Activated CD8-positive, alpha-beta T cell treated with anti-CD3 and anti-CD28 coated beads for 36 hours (primary cell): ENCODE measurements at regions not wholly inside any gene's neighbourhood (a gene's known extent, or its start where the extent isn't known, plus 50 kb on each side); places are given as distances from the start of the nearest gene placed in this dataset.

Experiments used
- ATAC-seq: fragments of 200-7000 bp; cut with Tn5 transposase; one replicate; pipeline ENCODE4 v1.10.0; 2021; ENCODE audit warnings: mild to moderate bottlenecking, moderate library complexity
- CTCF ChIA-PET: fragments of 350-600 bp; sonication (Branson Sonifier 250); formaldehyde crosslinking; loops from one replicate; lab custom pipeline; 2021; ENCODE audit warnings: antibody characterized with exemption; lab: Charles Lee
- POLR2A ChIA-PET: fragments of 350-600 bp; sonication (Branson Sonifier 250); formaldehyde crosslinking; loops from one replicate; lab custom pipeline; 2021; ENCODE audit warnings: antibody characterized with exemption; lab: Charles Lee
- DNase-seq: peaks from one replicate; pipeline ENCODE4 v3.0.0-alpha.2; 2020
- H3K27ac Mint-ChIP-seq: one replicate; pipeline ENCODE4 v1.8.0; 2021; ENCODE audit warnings: mild to moderate bottlenecking, mixed read lengths
- H3K27me3 Mint-ChIP-seq: one replicate; pipeline ENCODE4 v1.8.0; 2021; ENCODE audit warnings: mixed read lengths
- H3K36me3 Mint-ChIP-seq: one replicate; pipeline ENCODE4 v1.8.0; 2021; ENCODE audit warnings: low read depth, mixed read lengths
- H3K4me1 Mint-ChIP-seq: one replicate; pipeline ENCODE4 v1.8.0; 2021; ENCODE audit warnings: low read depth, mixed read lengths
- H3K4me3 Mint-ChIP-seq: one replicate; pipeline ENCODE4 v1.8.0; 2021; ENCODE audit warnings: mild to moderate bottlenecking, moderate library complexity, mixed read lengths
- H3K9me3 Mint-ChIP-seq: one replicate; pipeline ENCODE4 v1.8.0; 2021; ENCODE audit warnings: mixed read lengths
- intact Hi-C: fragments of 100-400 bp; cut with micrococcal nuclease; formaldehyde crosslinking; loops from one replicate; pipeline ENCODE4 v1.10.0; 2022
- TF ChIP-seq, protein P1 (sequence below): fragments of 200-600 bp; IDR thresholded peaks from one replicate; pipeline ENCODE4 v1.8.0; 2022; ENCODE audit warnings: antibody characterized with exemption, mild to moderate bottlenecking

DNA sequence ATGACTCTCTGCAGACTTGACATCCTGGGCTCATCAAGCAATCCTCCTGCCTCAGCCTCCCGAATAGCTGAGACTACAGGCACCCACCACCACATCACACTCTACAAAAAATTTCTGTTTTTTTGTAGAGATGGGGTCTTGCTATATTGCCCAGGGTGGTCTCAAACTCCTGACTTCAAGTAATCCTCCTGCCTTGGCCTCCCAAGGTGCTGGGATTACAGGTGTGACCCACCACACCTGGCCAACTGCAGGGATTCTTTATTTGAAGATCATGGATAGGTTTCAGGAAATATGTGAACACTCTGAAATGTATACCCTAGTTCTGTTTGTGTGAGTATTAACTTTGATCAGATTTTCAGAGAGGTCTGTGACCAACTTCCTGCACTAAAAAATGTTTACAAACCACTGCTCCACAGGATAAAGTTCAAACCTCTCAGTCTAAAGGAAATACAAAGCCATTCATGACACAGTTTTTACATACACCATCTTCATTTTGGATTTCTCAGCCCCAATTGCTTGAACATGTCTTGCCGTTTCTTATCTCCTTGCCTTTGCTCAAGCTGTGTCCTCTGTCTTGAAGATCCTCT, 252.3 kb upstream of the FGGY start:
- TF ChIP-seq, protein P1, sequence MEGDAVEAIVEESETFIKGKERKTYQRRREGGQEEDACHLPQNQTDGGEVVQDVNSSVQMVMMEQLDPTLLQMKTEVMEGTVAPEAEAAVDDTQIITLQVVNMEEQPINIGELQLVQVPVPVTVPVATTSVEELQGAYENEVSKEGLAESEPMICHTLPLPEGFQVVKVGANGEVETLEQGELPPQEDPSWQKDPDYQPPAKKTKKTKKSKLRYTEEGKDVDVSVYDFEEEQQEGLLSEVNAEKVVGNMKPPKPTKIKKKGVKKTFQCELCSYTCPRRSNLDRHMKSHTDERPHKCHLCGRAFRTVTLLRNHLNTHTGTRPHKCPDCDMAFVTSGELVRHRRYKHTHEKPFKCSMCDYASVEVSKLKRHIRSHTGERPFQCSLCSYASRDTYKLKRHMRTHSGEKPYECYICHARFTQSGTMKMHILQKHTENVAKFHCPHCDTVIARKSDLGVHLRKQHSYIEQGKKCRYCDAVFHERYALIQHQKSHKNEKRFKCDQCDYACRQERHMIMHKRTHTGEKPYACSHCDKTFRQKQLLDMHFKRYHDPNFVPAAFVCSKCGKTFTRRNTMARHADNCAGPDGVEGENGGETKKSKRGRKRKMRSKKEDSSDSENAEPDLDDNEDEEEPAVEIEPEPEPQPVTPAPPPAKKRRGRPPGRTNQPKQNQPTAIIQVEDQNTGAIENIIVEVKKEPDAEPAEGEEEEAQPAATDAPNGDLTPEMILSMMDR, result no peak
- Mint-ChIP-seq H3K4me3 (no peak overlapping the region), H3K36me3 (no peaks in the 10 kb centered on the region), H3K27ac (peak overlapping the region; percentile 53), H3K27me3 (no peaks in the 10 kb centered on the region), H3K4me1 (peaks cover 39% of the 10 kb centered on the region), H3K9me3 (peaks cover 2% of the 10 kb centered on the region)
- ATAC-seq (no peak), DNase-seq (no peak)
- ChIA-PET POLR2A (interaction anchor here (1.6 kb wide), 1 partner anchor 24 kb away, joined by 6 read pairs; no protein-coding TSS in a partner anchor), CTCF (interaction anchor here (1.0 to 1.5 kb wide), 2 partner anchors 9 to 22 kb away, joined by 3 to 4 read pairs; no protein-coding TSS in a partner anchor)
- intact Hi-C loops, result loop anchor here (10.0 kb wide), 1 partner anchor 260 kb away; the partner anchor contains the start of gene JUN

DNA sequence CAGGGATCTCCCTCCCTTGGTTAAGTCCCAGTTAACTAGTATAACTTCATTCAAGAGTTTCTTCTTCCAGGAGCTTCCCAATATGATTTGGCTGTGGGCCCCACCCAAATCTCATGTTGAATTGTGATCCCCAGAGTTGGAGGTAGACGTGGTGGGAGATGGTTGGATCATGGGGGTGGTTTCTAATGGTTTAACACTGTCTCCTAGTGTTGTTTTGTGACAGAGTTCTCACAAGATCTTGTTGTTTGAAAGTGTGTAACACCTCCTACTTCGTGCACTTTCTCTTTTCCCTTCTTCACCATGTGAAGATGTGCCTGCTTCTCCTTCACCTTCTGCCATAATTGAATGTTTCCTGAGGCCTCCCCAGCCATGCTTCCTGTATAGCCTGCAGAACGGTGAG, 251.8 kb upstream of the FGGY start:
- H3K9me3 Mint-ChIP-seq, result peaks cover 2% of the 10 kb centered on the region
- TF ChIP-seq, protein P1, result no peak
- H3K4me1 Mint-ChIP-seq, result peaks cover 39% of the 10 kb centered on the region
- no peaks in the 10 kb centered on the region for H3K27me3 Mint-ChIP-seq
- ATAC-seq (no peak), DNase-seq (no peak)
- POLR2A ChIA-PET, result no interaction called here
- no peak overlapping the region for H3K4me3 Mint-ChIP-seq
- H3K27ac Mint-ChIP-seq, result peak overlapping the region; percentile 53
- no peaks in the 10 kb centered on the region for H3K36me3 Mint-ChIP-seq
- CTCF ChIA-PET, result interaction anchor here (1.0 kb wide), 1 partner anchor 10 kb away, joined by 3 read pairs; no protein-coding TSS in a partner anchor
- intact Hi-C loops, result loop anchor here (10.0 kb wide), 1 partner anchor 260 kb away; the partner anchor contains the start of gene JUN

DNA sequence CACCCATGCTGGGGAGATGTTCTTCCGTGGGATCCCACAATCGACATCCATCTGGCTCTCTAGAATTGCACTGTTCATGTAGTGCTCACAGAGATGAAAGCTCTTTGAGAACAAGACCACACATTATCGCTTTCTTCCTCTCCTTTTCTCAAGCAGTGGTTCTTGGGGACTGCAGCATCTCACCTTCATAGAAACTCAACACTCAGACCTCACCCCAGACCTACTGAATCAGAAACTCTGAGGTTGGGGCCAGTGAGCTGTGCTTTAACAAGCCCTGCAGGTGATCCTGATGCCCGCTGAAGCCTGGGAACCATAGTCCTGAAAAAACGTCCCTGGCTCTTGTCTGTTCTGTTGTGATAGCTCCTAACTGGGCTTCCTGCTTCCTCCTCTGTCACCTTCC, 251.3 kb upstream of the FGGY start:
- intact Hi-C loops, result loop anchor here (10.0 kb wide), 1 partner anchor 261 kb away; the partner anchor contains the start of gene JUN
- Mint-ChIP-seq H3K36me3 (no peaks in the 10 kb centered on the region), H3K27ac (peak overlapping the region; percentile 53), H3K4me1 (peaks cover 37% of the 10 kb centered on the region), H3K4me3 (no peak overlapping the region), H3K27me3 (no peaks in the 10 kb centered on the region), H3K9me3 (peaks cover 2% of the 10 kb centered on the region)
- no peak for ATAC-seq
- no peak for DNase-seq
- CTCF ChIA-PET, result interaction anchor here (0.9 to 1.3 kb wide), 3 partner anchors 10 to 159 kb away, joined by 3 read pairs; no protein-coding TSS in a partner anchor
- POLR2A ChIA-PET, result interaction anchor here (1.5 to 2.9 kb wide), 2 partner anchors 17 to 142 kb away, joined by 3 to 17 read pairs; no protein-coding TSS in a partner anchor
- TF ChIP-seq, protein P1, result no peak

DNA sequence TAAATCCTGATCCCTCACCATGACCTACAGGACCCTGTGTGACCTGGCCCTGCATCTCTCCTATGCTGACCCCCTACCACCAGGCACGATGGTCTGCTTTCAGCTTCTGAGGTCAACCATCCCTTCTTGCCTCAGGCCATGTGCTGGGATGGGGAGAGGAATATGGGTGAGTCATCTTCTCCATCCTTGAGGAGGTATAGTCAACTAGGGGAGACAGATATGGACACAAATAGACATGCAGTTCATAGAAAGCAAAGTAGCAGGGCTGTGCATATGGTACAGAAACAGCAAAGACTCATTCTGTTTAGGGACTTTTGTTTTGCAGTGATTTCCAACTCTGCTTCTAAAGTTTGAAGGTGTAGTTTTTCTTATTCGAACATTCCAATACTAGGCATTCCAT, 250.8 kb upstream of the FGGY start:
- DNase-seq (no peak), ATAC-seq (peak; percentile 14)
- Mint-ChIP-seq H3K4me1 (peaks cover 36% of the 10 kb centered on the region), H3K36me3 (no peaks in the 10 kb centered on the region), H3K9me3 (peaks cover 2% of the 10 kb centered on the region), H3K27ac (peak overlapping the region; percentile 76), H3K27me3 (no peaks in the 10 kb centered on the region), H3K4me3 (no peak overlapping the region)
- ChIA-PET CTCF (interaction anchor here (0.8 to 2.3 kb wide), 7 partner anchors 16 to 651 kb away, joined by 3 to 13 read pairs (median 3); no protein-coding TSS in a partner anchor), POLR2A (interaction anchor here (1.0 to 2.9 kb wide), 6 partner anchors 10 to 143 kb away, joined by 3 to 17 read pairs (median 3); no protein-coding TSS in a partner anchor)
- TF ChIP-seq, protein P1, result no peak
- intact Hi-C loops, result loop anchor here (10.0 kb wide), 1 partner anchor 261 kb away; the partner anchor contains the start of gene JUN

DNA sequence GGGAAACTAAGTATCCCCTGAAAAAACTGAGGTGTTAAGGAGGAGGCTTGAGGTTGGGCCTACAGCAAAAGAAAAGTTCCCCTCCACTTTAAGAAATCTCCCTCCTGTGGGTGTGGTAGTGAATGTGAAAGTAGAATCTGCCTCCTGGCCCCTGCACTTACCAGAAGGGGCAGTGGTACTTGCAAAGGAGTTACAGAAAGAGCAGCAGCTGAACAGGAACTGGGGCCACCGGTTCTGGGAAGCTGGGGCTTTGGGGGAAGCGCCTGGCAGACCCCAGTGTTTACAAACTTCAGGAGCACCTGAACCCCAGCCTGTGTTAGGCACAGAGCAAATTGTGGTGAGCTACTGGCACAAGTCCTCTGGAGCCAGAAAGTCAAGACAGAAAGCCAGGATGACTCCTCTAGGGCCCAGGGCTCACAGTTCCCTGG, 250.2 kb upstream of the FGGY start:
- Mint-ChIP-seq H3K27ac (peak overlapping the region; percentile 76), H3K4me3 (no peak overlapping the region), H3K4me1 (peaks cover 34% of the 10 kb centered on the region), H3K9me3 (peaks cover 2% of the 10 kb centered on the region), H3K27me3 (no peaks in the 10 kb centered on the region), H3K36me3 (no peaks in the 10 kb centered on the region)
- POLR2A ChIA-PET, result interaction anchor here (1.0 to 2.9 kb wide), 7 partner anchors 9 to 144 kb away, joined by 3 to 17 read pairs (median 3); no protein-coding TSS in a partner anchor
- DNase-seq (peak; percentile 70), ATAC-seq (peak; percentile 92)
- intact Hi-C loops, result loop anchor here (10.0 kb wide), 1 partner anchor 262 kb away; the partner anchor contains the start of gene JUN
- CTCF ChIA-PET, result interaction anchor here (0.8 to 2.3 kb wide), 10 partner anchors 16 to 712 kb away, joined by 3 to 13 read pairs (median 4); no protein-coding TSS in a partner anchor
- TF ChIP-seq, protein P1, result peak; percentile 39
